GM13976 (cell line): ENCODE measurements at regions not wholly inside any gene's neighbourhood (a gene's known extent, or its start where the extent isn't known, plus 50 kb on each side); places are given as distances from the start of the nearest gene placed in this dataset.

Source experiments
- DNase-seq: peaks from one replicate; pipeline ENCODE4 v3.0.0; 2012; ENCODE audit warnings: low spot score
- CTCF ChIP-seq: IDR thresholded peaks from 2 replicates; pipeline ENCODE4 v1.5.1; 2012; ENCODE audit warnings: borderline replicate concordance, mild to moderate bottlenecking; ENCODE audit not compliant: insufficient read depth; ENCODE audit errors: extremely low read depth, missing control alignments, control extremely low read depth
- in situ Hi-C: fragments of 300-500 bp; cut with MboI; formaldehyde crosslinking; loops from one replicate; pipeline ENCODE4 v1.12.0; 2022; ENCODE audit warnings: low sequenced_read_pairs, mixed read lengths, inconsistent platforms; ENCODE audit not compliant: unreplicated experiment

GRCh38 chr14:71463807-71464206 lies 468.4 kb upstream of the RGS6 start:
- in situ Hi-C loops, result no loop called here
- no peak for DNase-seq
- no peak for TF ChIP-seq CTCF

- DNase-seq, result no peak
- in situ Hi-C loops, result no loop called here
- no peak for TF ChIP-seq CTCF
Observed at GRCh38 chr14:71464840-71465239, 467.4 kb upstream of the RGS6 start.

GRCh38 chr14:71465316-71465715 lies 466.9 kb upstream of the RGS6 start:
- no peak for TF ChIP-seq CTCF
- in situ Hi-C loops, result no loop called here

GRCh38 chr14:71466251-71466650 lies 466.0 kb upstream of the RGS6 start:
- in situ Hi-C loops, result no loop called here
- DNase-seq, result no peak
- TF ChIP-seq CTCF, result no peak

More at GRCh38 chr14:71465316-71465715, 466.9 kb upstream of the RGS6 start:
- no peak for DNase-seq

GRCh38 chr14:71466946-71467345 lies 465.3 kb upstream of the RGS6 start:
- no peak for DNase-seq
- in situ Hi-C loops, result no loop called here
- TF ChIP-seq CTCF, result no peak

GRCh38 chr14:71467361-71467811 lies 464.8 kb upstream of the RGS6 start:
- in situ Hi-C loops, result no loop called here
- no peak for DNase-seq
- TF ChIP-seq CTCF, result no peak

- in situ Hi-C loops, result no loop called here
- no peak for TF ChIP-seq CTCF
Observed at GRCh38 chr14:71468701-71469100, 463.5 kb upstream of the RGS6 start.

More at GRCh38 chr14:71468701-71469100, 463.5 kb upstream of the RGS6 start:
- no peak for DNase-seq
